IPS DF 6.9 (cell line): ENCODE measurements at regions not wholly inside any gene's neighbourhood (a gene's known extent, or its start where the extent isn't known, plus 50 kb on each side); places are given as distances from the start of the nearest gene placed in this dataset.
"Not testable (repeated sequence)": the region's sequence is repeated elsewhere in the genome, so short reads cannot be mapped to it uniquely, and the experiment has no call there.

Source experiments
- DNase-seq: peaks from one replicate; pipeline ENCODE4 v3.0.0-alpha.2; 2013; ENCODE audit warnings: low read depth, low spot score
- H3K27ac ChIP-seq: one replicate; pipeline ENCODE4 v1.5.1; 2013; ENCODE audit warnings: low read length, control low read depth
- H3K27me3 ChIP-seq: 2 replicates; pipeline ENCODE4 v1.6.1; 2013; ENCODE audit warnings: mild to moderate bottlenecking, low read length; ENCODE audit not compliant: control insufficient read depth, insufficient read depth
- H3K36me3 ChIP-seq: 2 replicates; pipeline ENCODE4 v1.6.1; 2013; ENCODE audit warnings: low read length; ENCODE audit not compliant: control insufficient read depth, insufficient read depth
- H3K4me1 ChIP-seq: 2 replicates; pipeline ENCODE4 v1.6.1; 2013; ENCODE audit warnings: low read length; ENCODE audit not compliant: control insufficient read depth, insufficient read depth
- H3K4me3 ChIP-seq: 2 replicates; pipeline ENCODE4 v1.5.1; 2013; ENCODE audit warnings: mild to moderate bottlenecking, low read length
- H3K9me3 ChIP-seq: 2 replicates; pipeline ENCODE4 v1.6.1; 2013; ENCODE audit warnings: low read length, inconsistent platforms; ENCODE audit not compliant: control insufficient read depth, insufficient read depth
- WGBS: extraction: QIAGEN DNeasy Blood & Tissue Kit; methylation state at CpG from one replicate; pipeline ENCODE4 v1.1.7; 2013; ENCODE audit warnings: mixed read lengths, missing lambda C conversion rate; ENCODE audit not compliant: insufficient read length, insufficient coverage; 5-methylcytosine and 5-hydroxymethylcytosine counted together

GRCh38 chr16:7769091-7769490, 436.4 kb downstream of the RBFOX1 start:
- no CpG with 5 or more reads among the region's 6 CpGs for WGBS
- H3K27me3 ChIP-seq, H3K4me1 ChIP-seq, H3K36me3 ChIP-seq, H3K9me3 ChIP-seq, DNase-seq, H3K4me3 ChIP-seq, H3K27ac ChIP-seq: not testable (repeated sequence)

DNA sequence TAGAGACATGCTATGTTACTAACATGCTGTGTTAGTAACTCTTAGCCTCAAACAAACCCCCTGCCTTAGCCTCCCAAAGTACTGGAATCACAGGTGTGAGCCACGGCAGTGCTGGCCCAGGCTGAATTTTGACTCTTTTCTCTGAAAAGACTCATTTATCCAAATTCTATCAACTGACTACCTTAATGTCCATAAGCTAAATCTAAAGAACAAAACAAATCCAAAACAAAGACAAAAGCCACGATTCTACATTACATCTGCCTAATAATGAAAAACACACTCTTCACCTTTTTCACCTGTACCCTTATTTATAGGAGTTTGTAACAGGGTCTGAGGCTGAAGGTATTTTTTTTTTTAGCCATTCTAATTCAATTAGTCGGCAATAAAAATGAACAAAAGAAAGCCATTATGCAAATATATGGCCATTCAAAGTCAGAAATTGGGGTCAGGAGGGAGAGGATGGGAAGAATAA, 432.5 kb downstream of the RBFOX1 start:
- no peak overlapping the region for H3K4me3 ChIP-seq
- WGBS: no CpG with 5 or more reads among the region's 3 CpGs
- no peaks in the 10 kb centered on the region for H3K36me3 ChIP-seq
- peak overlapping the region; percentile 69 for H3K27ac ChIP-seq
- no peaks in the 10 kb centered on the region for H3K27me3 ChIP-seq
- no peaks in the 10 kb centered on the region; the same call in none of the 2 replicates for H3K4me1 ChIP-seq
- H3K9me3 ChIP-seq: no peaks in the 10 kb centered on the region; the same call in 1 of the 2 replicates
- DNase-seq: peak; percentile 31

DNA sequence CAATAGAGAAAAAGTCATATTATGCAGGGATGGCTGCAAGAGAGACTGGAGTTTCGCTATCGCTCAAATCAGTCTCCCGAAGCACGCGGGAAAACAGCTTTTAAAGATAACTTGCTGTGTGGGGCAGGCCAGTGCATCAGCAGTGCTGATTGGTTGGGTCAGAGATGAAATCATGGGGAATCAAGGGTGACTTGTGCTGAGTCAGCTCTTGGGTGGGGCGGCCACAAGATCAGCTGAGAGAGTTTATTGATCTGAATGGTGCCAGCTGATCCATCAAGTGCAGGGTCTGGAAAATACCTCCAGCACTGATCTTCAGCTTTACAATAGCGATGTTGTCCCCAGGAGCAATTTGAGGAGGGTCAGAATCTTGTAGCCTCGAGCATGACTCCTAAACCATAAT, 430.5 kb downstream of the RBFOX1 start:
- Histone ChIP-seq H3K27me3 (no peaks in the 10 kb centered on the region), H3K36me3 (no peaks in the 10 kb centered on the region), H3K27ac (no peak overlapping the region), H3K4me1 (no peaks in the 10 kb centered on the region; the same call in none of the 2 replicates), H3K4me3 (no peak overlapping the region), H3K9me3 (no peaks in the 10 kb centered on the region; the same call in 1 of the 2 replicates)
- WGBS: no CpG with 5 or more reads among the region's 8 CpGs
- no peak for DNase-seq
